Keratinocyte (primary cell): ENCODE measurements at regions not wholly inside any gene's neighbourhood (a gene's known extent, or its start where the extent isn't known, plus 50 kb on each side); places are given as distances from the start of the nearest gene placed in this dataset.

Experiments
- CTCF ChIP-seq, 3 experiments: IDR thresholded peaks in 1 of 3; conservative IDR thresholded peaks in 1 of 3; optimal IDR thresholded peaks in 1 of 3; 2 replicates in 2 of 3; 3 replicates in 1 of 3; pipeline versions ENCODE3 to v1.5.1; 2011; ENCODE audit warnings: low read length in 3 of 3, mild to moderate bottlenecking in 3 of 3, moderate library complexity in 2 of 3, control low read depth in 1 of 3, inconsistent platforms in 1 of 3; ENCODE audit not compliant: insufficient read depth in 2 of 3; ENCODE audit errors: extremely low read depth in 1 of 3
- EZH2 ChIP-seq: IDR thresholded peaks from one replicate; pipeline ENCODE4 v1.6.1; 2012; ENCODE audit warnings: inconsistent platforms, mild to moderate bottlenecking, low read length, moderate library complexity

GRCh38 chr11:29129844-29130243 is 887.0 kb downstream of the KCNA4 start:
- TF ChIP-seq CTCF (optimal IDR thresholded peaks at IDR 0.05 in 1 of 3, IDR thresholded peaks at IDR 0.05 in 1 of 3, conservative IDR thresholded peaks at IDR 0.05 in 1 of 3; ENCODE audit: extremely low read depth in 1 of 3, insufficient read depth in 2 of 3, low read length in 3 of 3) (no peak), EZH2 (no peak)
